ENCODE measurements at regions not wholly inside any gene's neighbourhood (a gene's known extent, or its start where the extent isn't known, plus 50 kb on each side); places are given as distances from the start of the nearest gene placed in this dataset.

- TF ChIP-seq MAX (IDR thresholded peaks at IDR 0.05) (no peak), YY1 (IDR thresholded peaks at IDR 0.05; ENCODE audit: low read depth) (no peak), REST (IDR thresholded peaks at IDR 0.05; ENCODE audit: low read depth) (no peak), EP300 (IDR thresholded peaks at IDR 0.05; ENCODE audit: borderline replicate concordance) (no peak), ZBTB7A (IDR thresholded peaks at IDR 0.05; ENCODE audit: low read depth) (no peak), CEBPB (IDR thresholded peaks at IDR 0.05) (no peak), TAF1 (IDR thresholded peaks at IDR 0.05; ENCODE audit: low read depth) (no peak), USF1 (IDR thresholded peaks at IDR 0.05) (no peak), NFIC (IDR thresholded peaks at IDR 0.05) (no peak), RAD21 (IDR thresholded peaks at IDR 0.05; ENCODE audit: low read depth) (no peak), EGR1 (IDR thresholded peaks at IDR 0.05) (no peak)
Observed at GRCh38 chr14:34325493-34325892, 136.5 kb downstream of the SPTSSA start.
